PFSK-1 (cell line): ENCODE measurements at regions not wholly inside any gene's neighbourhood (a gene's known extent, or its start where the extent isn't known, plus 50 kb on each side); places are given as distances from the start of the nearest gene placed in this dataset.

Experiments
- POLR2AphosphoS5 ChIP-seq: IDR thresholded peaks from 2 replicates; pipeline ENCODE4 v1.6.1; 2012; ENCODE audit warnings: low read depth, mild to moderate bottlenecking, control low read depth, low read length, moderate library complexity
- TAF1 ChIP-seq: IDR thresholded peaks from 2 replicates; pipeline ENCODE4 v1.6.1; 2012; ENCODE audit warnings: low read length, control low read depth, borderline replicate concordance; ENCODE audit not compliant: insufficient read depth

GRCh38 chr11:134752526-134752925 lies 340.5 kb upstream of the B3GAT1 start:
- TF ChIP-seq POLR2AphosphoS5 (no peak), TAF1 (no peak)
